CD4-positive, alpha-beta memory T cell (primary cell): ENCODE measurements at regions not wholly inside any gene's neighbourhood (a gene's known extent, or its start where the extent isn't known, plus 50 kb on each side); places are given as distances from the start of the nearest gene placed in this dataset.

Source experiments
- CTCF ChIA-PET: fragments of 350-600 bp; sonication (Branson Sonifier 250); formaldehyde crosslinking; loops from one replicate; lab custom pipeline; 2021; ENCODE audit warnings: inconsistent platforms; ENCODE audit not compliant: partially characterized antibody; lab: Charles Lee
- POLR2A ChIA-PET: fragments of 350-600 bp; sonication (Branson Sonifier 250); formaldehyde crosslinking; loops from one replicate; lab custom pipeline; 2021; ENCODE audit not compliant: partially characterized antibody; lab: Charles Lee
- DNase-seq, 5 donors: peaks; one replicate each; pipeline versions ENCODE4 v3.0.0 to v3.0.0-alpha.2; 2020 to 2022; ENCODE audit warnings: mixed read lengths in 1 of 5
- H3K27ac ChIP-seq: one replicate; pipeline ENCODE4 v1.7.0; 2013; ENCODE audit warnings: low read depth, low read length
- H3K27me3 ChIP-seq: 2 replicates; pipeline ENCODE4 v1.7.0; 2013; ENCODE audit warnings: mild to moderate bottlenecking, low read length, moderate library complexity; ENCODE audit not compliant: insufficient read depth
- H3K36me3 ChIP-seq: 2 replicates; pipeline ENCODE4 v1.7.0; 2013; ENCODE audit warnings: mild to moderate bottlenecking, low read length, moderate library complexity; ENCODE audit not compliant: insufficient read depth
- H3K4me1 ChIP-seq: 2 replicates; pipeline ENCODE4 v1.7.0; 2013; ENCODE audit warnings: mild to moderate bottlenecking, low read length, moderate library complexity; ENCODE audit not compliant: insufficient read depth
- H3K4me3 ChIP-seq, 2 donors: one replicate each; pipeline ENCODE4 v1.7.0; 2013; ENCODE audit warnings: low read length in 2 of 2, mild to moderate bottlenecking in 1 of 2
- H3K9me3 ChIP-seq, 2 donors: one replicate each; pipeline ENCODE4 v1.7.0; 2013; ENCODE audit warnings: low read length in 2 of 2, control low read depth in 1 of 2; ENCODE audit not compliant: control insufficient read depth in 1 of 2
- H3K27ac Mint-ChIP-seq, 7 donors: one replicate each; pipeline ENCODE4 v1.8.0; 2020 to 2021; ENCODE audit warnings: mixed read lengths in 7 of 7, mild to moderate bottlenecking in 6 of 7, inconsistent platforms in 3 of 7, moderate library complexity in 3 of 7
- H3K27me3 Mint-ChIP-seq, 2 donors: one replicate each; pipeline ENCODE4 v1.8.0; 2020 to 2021; ENCODE audit warnings: mixed read lengths in 2 of 2
- H3K36me3 Mint-ChIP-seq, 2 donors: one replicate each; pipeline ENCODE4 v1.8.0; 2020 to 2021; ENCODE audit warnings: mixed read lengths in 2 of 2, inconsistent platforms in 1 of 2, mild to moderate bottlenecking in 1 of 2
- H3K4me1 Mint-ChIP-seq, 4 donors: one replicate each; pipeline ENCODE4 v1.8.0; 2020 to 2021; ENCODE audit warnings: mixed read lengths in 4 of 4, mild to moderate bottlenecking in 1 of 4
- H3K4me3 Mint-ChIP-seq, 8 donors: one replicate each; pipeline ENCODE4 v1.8.0; 2020 to 2021; ENCODE audit warnings: mixed read lengths in 8 of 8, mild to moderate bottlenecking in 7 of 8, moderate library complexity in 6 of 8, inconsistent platforms in 3 of 8
- H3K9me3 Mint-ChIP-seq, 8 donors: one replicate each; pipeline ENCODE4 v1.8.0; 2020 to 2021; ENCODE audit warnings: mixed read lengths in 8 of 8, mild to moderate bottlenecking in 5 of 8, inconsistent platforms in 3 of 8, moderate library complexity in 1 of 8
- intact Hi-C: fragments of 100-400 bp; cut with micrococcal nuclease; formaldehyde crosslinking; loops from one replicate; pipeline ENCODE4 v1.15.1; 2023

- Mint-ChIP-seq H3K27me3 (no peaks in the 10 kb centered on the region), H3K36me3 (no peaks in the 10 kb centered on the region), H3K4me1 (no peaks in the 10 kb centered on the region), H3K9me3 (peaks cover 4 to 41% (median 15%) of the 10 kb centered on the region in 8 donors), H3K27ac (no peak overlapping the region), H3K4me3 (no peak overlapping the region)
- Histone ChIP-seq H3K36me3 (no peaks in the 10 kb centered on the region), H3K4me3 (no peak overlapping the region), H3K27ac (no peak overlapping the region), H3K27me3 (no peaks in the 10 kb centered on the region), H3K9me3 (no peaks in the 10 kb centered on the region), H3K4me1 (no peaks in the 10 kb centered on the region)
- DNase-seq: no peak
- POLR2A ChIA-PET: no interaction called here
- CTCF ChIA-PET: no interaction called here
- intact Hi-C loops: no loop called here
Observed at GRCh38 chr2:139992711-139993345, 1212.6 kb upstream of the NXPH2 start.

- H3K27me3 Mint-ChIP-seq: no peaks in the 10 kb centered on the region
- no peak overlapping the region for H3K27ac Mint-ChIP-seq
- Histone ChIP-seq H3K27me3 (no peaks in the 10 kb centered on the region), H3K9me3 (no peaks in the 10 kb centered on the region), H3K4me3 (no peak overlapping the region), H3K36me3 (no peaks in the 10 kb centered on the region), H3K4me1 (no peaks in the 10 kb centered on the region), H3K27ac (no peak overlapping the region)
- H3K4me1 Mint-ChIP-seq: no peaks in the 10 kb centered on the region
- ChIA-PET POLR2A (no interaction called here), CTCF (no interaction called here)
- no peak overlapping the region for H3K4me3 Mint-ChIP-seq
- DNase-seq: no peak
- H3K36me3 Mint-ChIP-seq: no peaks in the 10 kb centered on the region
- intact Hi-C loops: no loop called here
- H3K9me3 Mint-ChIP-seq: peaks cover 4 to 45% (median 18%) of the 10 kb centered on the region in 8 donors
Observed at GRCh38 chr2:139992078-139992477, 1211.9 kb upstream of the NXPH2 start.

GRCh38 chr2:139990646-139991335, 1210.6 kb upstream of the NXPH2 start:
- H3K27me3 ChIP-seq: no peaks in the 10 kb centered on the region
- CTCF ChIA-PET: no interaction called here
- H3K4me3 ChIP-seq: no peak overlapping the region
- H3K4me3 Mint-ChIP-seq: no peak overlapping the region
- no peaks in the 10 kb centered on the region for H3K4me1 Mint-ChIP-seq
- intact Hi-C loops: no loop called here
- H3K4me1 ChIP-seq: no peaks in the 10 kb centered on the region
- H3K27me3 Mint-ChIP-seq: no peaks in the 10 kb centered on the region
- no peak overlapping the region for H3K27ac Mint-ChIP-seq
- no peaks in the 10 kb centered on the region for H3K9me3 ChIP-seq
- DNase-seq: no peak
- H3K36me3 ChIP-seq: no peaks in the 10 kb centered on the region
- peaks cover 2 to 45% (median 16%) of the 10 kb centered on the region in 8 donors for H3K9me3 Mint-ChIP-seq
- POLR2A ChIA-PET: no interaction called here
- no peak overlapping the region for H3K27ac ChIP-seq
- H3K36me3 Mint-ChIP-seq: no peaks in the 10 kb centered on the region

GRCh38 chr2:139969323-139969722, 1189.1 kb upstream of the NXPH2 start:
- POLR2A ChIA-PET: no interaction called here
- Histone ChIP-seq H3K36me3 (no peaks in the 10 kb centered on the region), H3K4me3 (no peak overlapping the region), H3K27ac (no peak overlapping the region), H3K27me3 (no peaks in the 10 kb centered on the region), H3K9me3 (peaks cover 0 to 4% of the 10 kb centered on the region in 2 donors), H3K4me1 (no peaks in the 10 kb centered on the region)
- Mint-ChIP-seq H3K4me1 (no peaks in the 10 kb centered on the region), H3K27me3 (no peaks in the 10 kb centered on the region), H3K9me3 (peaks cover 0 to 44% (median 15%) of the 10 kb centered on the region in 8 donors), H3K27ac (no peak overlapping the region), H3K4me3 (no peak overlapping the region), H3K36me3 (no peaks in the 10 kb centered on the region)
- CTCF ChIA-PET: no interaction called here
- DNase-seq: no peak
- intact Hi-C loops: no loop called here

- Mint-ChIP-seq H3K4me1 (no peaks in the 10 kb centered on the region), H3K4me3 (no peak overlapping the region)
Observed at GRCh38 chr2:139968588-139968987, 1188.4 kb upstream of the NXPH2 start.

GRCh38 chr2:139967665-139968064, 1187.5 kb upstream of the NXPH2 start:
- Histone ChIP-seq H3K9me3 (peaks cover 0 to 4% of the 10 kb centered on the region in 2 donors), H3K36me3 (no peaks in the 10 kb centered on the region), H3K4me3 (no peak overlapping the region), H3K27ac (no peak overlapping the region), H3K27me3 (no peaks in the 10 kb centered on the region), H3K4me1 (no peaks in the 10 kb centered on the region)
- Mint-ChIP-seq H3K36me3 (no peaks in the 10 kb centered on the region), H3K9me3 (peaks cover 0 to 28% (median 6%) of the 10 kb centered on the region in 8 donors), H3K4me3 (no peak overlapping the region), H3K27me3 (no peaks in the 10 kb centered on the region), H3K4me1 (no peaks in the 10 kb centered on the region), H3K27ac (no peak overlapping the region)
- ChIA-PET CTCF (no interaction called here), POLR2A (no interaction called here)
- DNase-seq: no peak
- intact Hi-C loops: no loop called here

More at GRCh38 chr2:139968588-139968987, 1188.4 kb upstream of the NXPH2 start:
- no peak overlapping the region for H3K27ac Mint-ChIP-seq
- H3K27me3 Mint-ChIP-seq: no peaks in the 10 kb centered on the region
- H3K36me3 ChIP-seq: no peaks in the 10 kb centered on the region
- H3K4me1 ChIP-seq: no peaks in the 10 kb centered on the region
- no peak overlapping the region for H3K27ac ChIP-seq
- DNase-seq: no peak
- H3K9me3 ChIP-seq: peaks cover 0 to 4% of the 10 kb centered on the region in 2 donors
- POLR2A ChIA-PET: no interaction called here
- intact Hi-C loops: no loop called here
- CTCF ChIA-PET: no interaction called here
- peaks cover 0 to 38% (median 11%) of the 10 kb centered on the region in 8 donors for H3K9me3 Mint-ChIP-seq
- H3K36me3 Mint-ChIP-seq: no peaks in the 10 kb centered on the region
- H3K4me3 ChIP-seq: no peak overlapping the region
- no peaks in the 10 kb centered on the region for H3K27me3 ChIP-seq

GRCh38 chr2:139964721-139965440, 1184.7 kb upstream of the NXPH2 start:
- DNase-seq: no peak
- ChIA-PET CTCF (no interaction called here), POLR2A (no interaction called here)
- Histone ChIP-seq H3K4me3 (no peak overlapping the region), H3K36me3 (no peaks in the 10 kb centered on the region), H3K9me3 (no peaks in the 10 kb centered on the region), H3K27ac (no peak overlapping the region), H3K27me3 (no peaks in the 10 kb centered on the region), H3K4me1 (no peaks in the 10 kb centered on the region)
- H3K9me3 Mint-ChIP-seq: peaks cover 0 to 23% (median 6%) of the 10 kb centered on the region in 8 donors
- peaks cover 0 to 1% of the 10 kb centered on the region in 2 donors for H3K27me3 Mint-ChIP-seq
- H3K36me3 Mint-ChIP-seq: no peaks in the 10 kb centered on the region
- no peak overlapping the region for H3K4me3 Mint-ChIP-seq
- H3K27ac Mint-ChIP-seq: peak overlapping the region in 1 of 7 donors; percentile 65
- H3K4me1 Mint-ChIP-seq: no peaks in the 10 kb centered on the region
- intact Hi-C loops: no loop called here
